ENCODE measurements at regions not wholly inside any gene's neighbourhood (a gene's known extent, or its start where the extent isn't known, plus 50 kb on each side); places are given as distances from the start of the nearest gene placed in this dataset.

DNA sequence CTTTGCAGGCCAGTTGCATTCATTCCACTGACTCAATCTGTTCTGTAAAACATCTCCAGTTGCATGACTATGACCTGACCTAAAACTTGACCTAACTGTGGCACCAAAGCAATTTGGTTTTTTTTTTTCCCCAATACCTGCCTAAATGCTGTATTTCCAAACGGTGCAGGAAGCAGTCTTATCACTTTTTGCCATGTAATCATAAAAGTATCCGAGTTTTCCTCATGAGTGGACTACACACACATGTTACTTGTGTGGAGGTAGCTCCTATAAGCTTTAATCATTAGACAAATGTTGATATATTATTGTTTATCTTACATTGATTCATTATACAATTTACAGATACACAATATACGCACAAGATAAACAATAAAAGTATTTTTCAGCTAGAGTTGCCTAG is 373.7 kb downstream of the BTBD3 start:
- Histone ChIP-seq H3K9me2 (ENCODE audit: low read depth, low read length) (no peaks in the 10 kb centered on the region), H3K4me3 (ENCODE audit: low read depth, low read length, poor library complexity, severe bottlenecking) (no peak overlapping the region), H3K36me3 (ENCODE audit: insufficient read depth, low read length) (no peaks in the 10 kb centered on the region), H4K20me1 (ENCODE audit: insufficient read depth, low read length) (no peaks in the 10 kb centered on the region), H3K4me2 (ENCODE audit: low read length) (no peak overlapping the region), H3K27ac (ENCODE audit: low read depth, low read length, poor library complexity, severe bottlenecking) (no peak overlapping the region), H2AFZ (ENCODE audit: low read length) (no peak overlapping the region), H3K9ac (ENCODE audit: low read length) (no peak overlapping the region), H3K9me3 (ENCODE audit: low read length) (no peaks in the 10 kb centered on the region), H3K27me3 (ENCODE audit: insufficient read depth, low read length) (no peaks in the 10 kb centered on the region), H3K79me2 (ENCODE audit: insufficient read depth, low read length) (no peaks in the 10 kb centered on the region), H3F3A (ENCODE audit: insufficient read depth, low read length) (no peaks in the 10 kb centered on the region), H3K4me1 (ENCODE audit: insufficient read depth, low read length, severe bottlenecking) (no peaks in the 10 kb centered on the region)
- TF ChIP-seq, protein P1, sequence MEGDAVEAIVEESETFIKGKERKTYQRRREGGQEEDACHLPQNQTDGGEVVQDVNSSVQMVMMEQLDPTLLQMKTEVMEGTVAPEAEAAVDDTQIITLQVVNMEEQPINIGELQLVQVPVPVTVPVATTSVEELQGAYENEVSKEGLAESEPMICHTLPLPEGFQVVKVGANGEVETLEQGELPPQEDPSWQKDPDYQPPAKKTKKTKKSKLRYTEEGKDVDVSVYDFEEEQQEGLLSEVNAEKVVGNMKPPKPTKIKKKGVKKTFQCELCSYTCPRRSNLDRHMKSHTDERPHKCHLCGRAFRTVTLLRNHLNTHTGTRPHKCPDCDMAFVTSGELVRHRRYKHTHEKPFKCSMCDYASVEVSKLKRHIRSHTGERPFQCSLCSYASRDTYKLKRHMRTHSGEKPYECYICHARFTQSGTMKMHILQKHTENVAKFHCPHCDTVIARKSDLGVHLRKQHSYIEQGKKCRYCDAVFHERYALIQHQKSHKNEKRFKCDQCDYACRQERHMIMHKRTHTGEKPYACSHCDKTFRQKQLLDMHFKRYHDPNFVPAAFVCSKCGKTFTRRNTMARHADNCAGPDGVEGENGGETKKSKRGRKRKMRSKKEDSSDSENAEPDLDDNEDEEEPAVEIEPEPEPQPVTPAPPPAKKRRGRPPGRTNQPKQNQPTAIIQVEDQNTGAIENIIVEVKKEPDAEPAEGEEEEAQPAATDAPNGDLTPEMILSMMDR (IDR thresholded peaks at IDR 0.05; ENCODE audit: low read length) = no peak
- no peak for TF ChIP-seq EZH2 (IDR thresholded peaks at IDR 0.05; ENCODE audit: borderline replicate concordance, low read length)

DNA sequence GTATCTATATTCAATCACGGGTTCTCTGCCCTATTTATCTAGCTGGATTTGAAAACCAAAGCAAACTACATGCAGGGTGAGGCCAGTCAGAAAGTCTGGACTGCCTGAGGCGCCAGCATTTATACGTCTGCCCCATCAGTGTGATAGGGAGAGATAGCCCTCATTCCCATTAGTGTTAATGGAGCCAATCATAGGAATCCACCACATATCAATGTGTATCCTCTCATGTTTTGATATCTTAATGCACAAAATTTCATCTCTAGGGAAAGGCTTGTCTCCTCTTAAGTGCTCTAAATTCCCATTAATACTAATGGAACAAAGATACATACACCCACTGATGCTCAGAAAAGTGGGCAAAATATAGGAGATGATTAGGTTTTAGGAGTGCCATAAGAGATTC is 376.2 kb downstream of the BTBD3 start:
- no peak overlapping the region for H3K27ac ChIP-seq (ENCODE audit: low read depth, low read length, poor library complexity, severe bottlenecking)
- no peaks in the 10 kb centered on the region for H3K4me1 ChIP-seq (ENCODE audit: insufficient read depth, low read length, severe bottlenecking)
- H3K27me3 ChIP-seq (ENCODE audit: insufficient read depth, low read length) = no peaks in the 10 kb centered on the region
- no peak overlapping the region for H3K9ac ChIP-seq (ENCODE audit: low read length)
- H3K79me2 ChIP-seq (ENCODE audit: insufficient read depth, low read length) = no peaks in the 10 kb centered on the region
- H2AFZ ChIP-seq (ENCODE audit: low read length) = no peak overlapping the region
- no peak overlapping the region for H3K4me2 ChIP-seq (ENCODE audit: low read length)
- no peak overlapping the region for H3K4me3 ChIP-seq (ENCODE audit: low read depth, low read length, poor library complexity, severe bottlenecking)
- no peaks in the 10 kb centered on the region for H3K36me3 ChIP-seq (ENCODE audit: insufficient read depth, low read length)
- no peaks in the 10 kb centered on the region for H4K20me1 ChIP-seq (ENCODE audit: insufficient read depth, low read length)
- H3F3A ChIP-seq (ENCODE audit: insufficient read depth, low read length) = no peaks in the 10 kb centered on the region
- no peaks in the 10 kb centered on the region for H3K9me3 ChIP-seq (ENCODE audit: low read length)
- no peak for TF ChIP-seq EZH2 (IDR thresholded peaks at IDR 0.05; ENCODE audit: borderline replicate concordance, low read length)
- TF ChIP-seq, protein P1 (IDR thresholded peaks at IDR 0.05; ENCODE audit: low read length) = no peak
- H3K9me2 ChIP-seq (ENCODE audit: low read depth, low read length) = no peaks in the 10 kb centered on the region

DNA sequence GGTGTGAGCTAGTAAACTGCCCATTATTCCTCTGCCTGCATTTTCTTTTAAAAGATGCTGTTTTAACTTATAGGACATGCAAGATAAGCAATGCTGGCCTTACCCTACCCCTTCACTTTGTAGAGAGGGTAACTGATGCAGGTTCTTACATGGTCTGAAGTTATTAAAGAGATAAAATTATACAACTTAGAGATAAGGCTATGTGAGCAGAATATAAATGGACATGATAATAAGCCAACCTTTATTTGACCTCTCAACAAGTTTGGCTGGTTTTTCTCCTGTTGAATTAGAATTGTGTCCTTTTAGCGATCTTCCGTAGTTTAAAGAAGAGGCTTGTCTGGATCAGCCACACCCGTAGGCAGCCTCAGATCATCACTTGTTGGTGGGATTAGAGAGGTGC is 377.0 kb downstream of the BTBD3 start:
- Histone ChIP-seq H3K9ac (ENCODE audit: low read length) (no peak overlapping the region), H3K27ac (ENCODE audit: low read depth, low read length, poor library complexity, severe bottlenecking) (no peak overlapping the region), H3K4me2 (ENCODE audit: low read length) (no peak overlapping the region), H3K4me1 (ENCODE audit: insufficient read depth, low read length, severe bottlenecking) (no peaks in the 10 kb centered on the region), H3K36me3 (ENCODE audit: insufficient read depth, low read length) (no peaks in the 10 kb centered on the region), H4K20me1 (ENCODE audit: insufficient read depth, low read length) (no peaks in the 10 kb centered on the region), H3K9me3 (ENCODE audit: low read length) (no peaks in the 10 kb centered on the region), H3K9me2 (ENCODE audit: low read depth, low read length) (no peaks in the 10 kb centered on the region), H3K4me3 (ENCODE audit: low read depth, low read length, poor library complexity, severe bottlenecking) (no peak overlapping the region), H3K79me2 (ENCODE audit: insufficient read depth, low read length) (no peaks in the 10 kb centered on the region), H3K27me3 (ENCODE audit: insufficient read depth, low read length) (no peaks in the 10 kb centered on the region), H2AFZ (ENCODE audit: low read length) (no peak overlapping the region), H3F3A (ENCODE audit: insufficient read depth, low read length) (no peaks in the 10 kb centered on the region)
- TF ChIP-seq, protein P1 (IDR thresholded peaks at IDR 0.05; ENCODE audit: low read length) = no peak
- no peak for TF ChIP-seq EZH2 (IDR thresholded peaks at IDR 0.05; ENCODE audit: borderline replicate concordance, low read length)
